GM12891 (cell line): ENCODE measurements at regions not wholly inside any gene's neighbourhood (a gene's known extent, or its start where the extent isn't known, plus 50 kb on each side); places are given as distances from the start of the nearest gene placed in this dataset.

Experiments
- POLR2A ChIP-seq: IDR thresholded peaks from 2 replicates; pipeline ENCODE4 v1.6.1; 2011; ENCODE audit warnings: low read depth, low read length, control low read depth
- POLR2AphosphoS5 ChIP-seq: IDR thresholded peaks from 2 replicates; pipeline ENCODE4 v1.6.1; 2011; ENCODE audit warnings: low read depth, low read length, control low read depth

DNA sequence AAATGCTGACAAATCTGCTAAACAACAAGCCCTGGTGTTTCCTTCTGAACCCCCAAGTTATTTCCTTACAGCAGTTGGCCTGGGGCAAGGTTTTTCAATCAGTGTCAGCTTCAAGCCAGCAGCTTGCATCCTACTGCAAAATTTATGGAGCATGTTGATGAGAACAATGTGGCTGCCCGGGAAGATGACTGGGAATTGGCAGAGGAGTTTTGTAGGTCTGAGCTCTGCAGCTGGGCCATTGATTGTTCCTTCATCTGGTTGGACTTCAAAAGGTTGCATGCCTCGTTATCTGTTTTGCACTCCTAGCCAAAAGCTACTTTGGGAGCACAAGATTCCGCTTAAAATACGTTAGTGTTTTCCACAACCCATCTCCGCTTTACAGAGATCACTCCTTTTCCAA is 1030.3 kb upstream of the LCORL start:
- TF ChIP-seq POLR2AphosphoS5 (no peak), POLR2A (no peak)
